HCT116 (cell line): ENCODE measurements at regions not wholly inside any gene's neighbourhood (a gene's known extent, or its start where the extent isn't known, plus 50 kb on each side); places are given as distances from the start of the nearest gene placed in this dataset.

Experiments used
- EZH2 ChIP-seq: fragments of 200-600 bp; sonication (generic); IDR thresholded peaks from 2 replicates; pipeline ENCODE4 v1.6.1; 2017; ENCODE audit warnings: antibody characterized with exemption, mixed run types
- POLR2A ChIP-seq: IDR thresholded peaks from 2 replicates; pipeline ENCODE4 v1.7.0; 2011; ENCODE audit warnings: borderline replicate concordance; ENCODE audit not compliant: insufficient read depth, insufficient read length; ENCODE audit errors: extremely low read depth
- POLR2AphosphoS5 ChIP-seq: IDR thresholded peaks from 2 replicates; pipeline ENCODE4 v1.6.1; 2011; ENCODE audit warnings: mild to moderate bottlenecking, low read depth, low read length, moderate library complexity
- RAD21 ChIP-seq: IDR thresholded peaks from 2 replicates; pipeline ENCODE4 v1.6.1; 2012; ENCODE audit warnings: low read depth, mild to moderate bottlenecking
- REST ChIP-seq: IDR thresholded peaks from 2 replicates; pipeline ENCODE4 v1.6.1; 2012; ENCODE audit warnings: low read depth
- SIN3A ChIP-seq: IDR thresholded peaks from 2 replicates; pipeline ENCODE4 v1.6.1; 2012; ENCODE audit warnings: low read depth
- SRF ChIP-seq: IDR thresholded peaks from 2 replicates; pipeline ENCODE4 v1.6.1; 2012; ENCODE audit warnings: low read depth
- YY1 ChIP-seq: IDR thresholded peaks from 2 replicates; pipeline ENCODE4 v1.6.1; 2011; ENCODE audit warnings: low read length, low read depth, moderate library complexity, mild to moderate bottlenecking; ENCODE audit not compliant: insufficient replicate concordance; ENCODE audit errors: extremely low read depth
- TF ChIP-seq, protein P1 (sequence below): IDR thresholded peaks from 2 replicates; pipeline ENCODE4 v1.6.1; 2012
- TF ChIP-seq, protein P2 (sequence below), 3 experiments: fragments of 200-600 bp in 1 of 3; sonication (generic) in 1 of 3; IDR thresholded peaks in 2 of 3; conservative IDR thresholded peaks in 1 of 3; 2 replicates each; pipeline ENCODE4 v1.5.1; 2012 to 2017; ENCODE audit warnings: low read depth in 2 of 3, low read length in 2 of 3, antibody characterized with exemption in 1 of 3, borderline replicate concordance in 1 of 3, control low read depth in 1 of 3, mild to moderate bottlenecking in 1 of 3, mixed read lengths in 1 of 3, mixed run types in 1 of 3, moderate library complexity in 1 of 3; ENCODE audit not compliant: insufficient read depth in 1 of 3

DNA sequence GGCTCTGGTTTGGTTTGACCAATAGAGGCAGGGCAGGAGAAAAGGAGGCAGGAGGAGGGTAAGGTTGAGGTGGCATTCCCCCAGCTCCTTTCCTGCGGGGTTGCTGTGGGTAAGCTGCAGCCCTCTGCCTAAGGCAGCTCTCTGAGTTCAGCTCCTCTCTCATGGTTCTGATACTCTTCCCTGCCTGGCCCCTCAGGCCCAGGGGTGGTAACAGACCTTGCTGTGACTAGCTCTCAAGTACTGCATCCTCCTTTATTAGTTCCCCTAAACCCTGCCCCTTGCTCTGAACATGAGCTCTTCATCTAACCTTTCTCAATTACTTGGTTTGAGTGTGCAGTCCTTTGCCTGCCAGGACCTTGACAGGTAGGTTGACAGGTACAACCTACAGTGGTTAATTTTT lies 205.5 kb downstream of the SLC4A3 start:
- TF ChIP-seq, protein P1, sequence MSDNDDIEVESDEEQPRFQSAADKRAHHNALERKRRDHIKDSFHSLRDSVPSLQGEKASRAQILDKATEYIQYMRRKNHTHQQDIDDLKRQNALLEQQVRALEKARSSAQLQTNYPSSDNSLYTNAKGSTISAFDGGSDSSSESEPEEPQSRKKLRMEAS: no peak
- TF ChIP-seq RAD21 (no peak), YY1 (no peak), EZH2 (no peak), POLR2AphosphoS5 (no peak), POLR2A (no peak), SIN3A (no peak), REST (no peak), SRF (no peak)
- TF ChIP-seq, protein P2, sequence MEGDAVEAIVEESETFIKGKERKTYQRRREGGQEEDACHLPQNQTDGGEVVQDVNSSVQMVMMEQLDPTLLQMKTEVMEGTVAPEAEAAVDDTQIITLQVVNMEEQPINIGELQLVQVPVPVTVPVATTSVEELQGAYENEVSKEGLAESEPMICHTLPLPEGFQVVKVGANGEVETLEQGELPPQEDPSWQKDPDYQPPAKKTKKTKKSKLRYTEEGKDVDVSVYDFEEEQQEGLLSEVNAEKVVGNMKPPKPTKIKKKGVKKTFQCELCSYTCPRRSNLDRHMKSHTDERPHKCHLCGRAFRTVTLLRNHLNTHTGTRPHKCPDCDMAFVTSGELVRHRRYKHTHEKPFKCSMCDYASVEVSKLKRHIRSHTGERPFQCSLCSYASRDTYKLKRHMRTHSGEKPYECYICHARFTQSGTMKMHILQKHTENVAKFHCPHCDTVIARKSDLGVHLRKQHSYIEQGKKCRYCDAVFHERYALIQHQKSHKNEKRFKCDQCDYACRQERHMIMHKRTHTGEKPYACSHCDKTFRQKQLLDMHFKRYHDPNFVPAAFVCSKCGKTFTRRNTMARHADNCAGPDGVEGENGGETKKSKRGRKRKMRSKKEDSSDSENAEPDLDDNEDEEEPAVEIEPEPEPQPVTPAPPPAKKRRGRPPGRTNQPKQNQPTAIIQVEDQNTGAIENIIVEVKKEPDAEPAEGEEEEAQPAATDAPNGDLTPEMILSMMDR (IDR thresholded peaks at IDR 0.05 in 2 of 3, conservative IDR thresholded peaks at IDR 0.05 in 1 of 3; ENCODE audit: borderline replicate concordance in 1 of 3, insufficient read depth in 1 of 3, low read depth in 2 of 3, low read length in 2 of 3): no peak
